RWPE2 (cell line): ENCODE measurements at regions not wholly inside any gene's neighbourhood (a gene's known extent, or its start where the extent isn't known, plus 50 kb on each side); places are given as distances from the start of the nearest gene placed in this dataset.

Source experiments
- ATAC-seq: fragments of 200-7000 bp; cut with Tn5 transposase; 3 replicates; pipeline ENCODE4 v1.9.1; 2021; ENCODE audit warnings: low read depth
- DNase-seq: peaks from one replicate; pipeline ENCODE4 v3.0.0-alpha.2; 2020; ENCODE audit warnings: low spot score
- H3K27ac ChIP-seq: fragments of 450-650 bp; 2 replicates; pipeline ENCODE4 v1.5.1; 2017; ENCODE audit warnings: mild to moderate bottlenecking; ENCODE audit not compliant: poor library complexity, severe bottlenecking
- H3K27me3 ChIP-seq: fragments of 250-450 bp; sonication (Bioruptor Pico); 2 replicates; pipeline ENCODE4 v1.5.1; 2021; ENCODE audit warnings: mild to moderate bottlenecking, moderate library complexity; ENCODE audit not compliant: insufficient read depth, poor library complexity, severe bottlenecking
- H3K36me3 ChIP-seq: fragments of 250-450 bp; sonication (Bioruptor Pico); 2 replicates; pipeline ENCODE4 v1.5.1; 2020; ENCODE audit warnings: low read depth, mild to moderate bottlenecking, moderate library complexity
- H3K4me1 ChIP-seq: fragments of 250-450 bp; sonication (Bioruptor Pico); 2 replicates; pipeline ENCODE4 v1.5.1; 2021; ENCODE audit warnings: mild to moderate bottlenecking, moderate library complexity; ENCODE audit not compliant: insufficient read depth, poor library complexity, severe bottlenecking
- H3K4me3 ChIP-seq: fragments of 250-450 bp; sonication (Bioruptor Pico); 2 replicates; pipeline ENCODE4 v1.5.1; 2021; ENCODE audit warnings: mild to moderate bottlenecking, moderate library complexity; ENCODE audit not compliant: severe bottlenecking
- H3K9me3 ChIP-seq: fragments of 250-450 bp; sonication (Bioruptor Pico); 2 replicates; pipeline ENCODE4 v1.5.1; 2021; ENCODE audit warnings: mild to moderate bottlenecking, moderate library complexity; ENCODE audit not compliant: severe bottlenecking
- CTCF ChIP-seq: fragments of 450-650 bp; IDR thresholded peaks from one replicate; pipeline ENCODE4 v1.5.1; 2017; ENCODE audit warnings: mild to moderate bottlenecking, moderate library complexity; ENCODE audit not compliant: poor library complexity, severe bottlenecking

- TF ChIP-seq CTCF = no peak
- Histone ChIP-seq H3K4me1 (no peaks in the 10 kb centered on the region), H3K9me3 (no peaks in the 10 kb centered on the region)
Measured at GRCh38 chr2:140061240-140061639, 1281.0 kb upstream of the NXPH2 start.

GRCh38 chr2:140057928-140058327 lies 1277.7 kb upstream of the NXPH2 start:
- H3K4me3 ChIP-seq = no peak overlapping the region
- no peaks in the 10 kb centered on the region for H3K4me1 ChIP-seq
- no peaks in the 10 kb centered on the region for H3K36me3 ChIP-seq
- H3K9me3 ChIP-seq = no peaks in the 10 kb centered on the region
- no peak overlapping the region for H3K27ac ChIP-seq
- no peak for DNase-seq
- ATAC-seq = no peak
- H3K27me3 ChIP-seq = peaks cover 3% of the 10 kb centered on the region
- TF ChIP-seq CTCF = no peak

More at GRCh38 chr2:140061240-140061639, 1281.0 kb upstream of the NXPH2 start:
- Histone ChIP-seq H3K36me3 (no peaks in the 10 kb centered on the region), H3K27ac (no peak overlapping the region), H3K4me3 (no peak overlapping the region), H3K27me3 (peaks cover 3% of the 10 kb centered on the region)
- ATAC-seq (no peak), DNase-seq (no peak)

GRCh38 chr2:140041811-140042210 lies 1261.6 kb upstream of the NXPH2 start:
- no peak for TF ChIP-seq CTCF
- Histone ChIP-seq H3K27me3 (no peaks in the 10 kb centered on the region), H3K27ac (no peak overlapping the region), H3K4me3 (no peak overlapping the region), H3K9me3 (no peaks in the 10 kb centered on the region), H3K4me1 (no peaks in the 10 kb centered on the region), H3K36me3 (no peaks in the 10 kb centered on the region)
- DNase-seq = no peak
- no peak for ATAC-seq

- Histone ChIP-seq H3K4me1 (no peaks in the 10 kb centered on the region), H3K27me3 (no peaks in the 10 kb centered on the region), H3K4me3 (no peak overlapping the region), H3K9me3 (no peaks in the 10 kb centered on the region), H3K27ac (no peak overlapping the region), H3K36me3 (no peaks in the 10 kb centered on the region)
- no peak for ATAC-seq
- TF ChIP-seq CTCF = no peak
- DNase-seq = no peak
Measured at GRCh38 chr2:140041239-140041638, 1261.0 kb upstream of the NXPH2 start.

- Histone ChIP-seq H3K36me3 (no peaks in the 10 kb centered on the region), H3K4me3 (no peak overlapping the region), H3K27me3 (no peaks in the 10 kb centered on the region), H3K4me1 (no peaks in the 10 kb centered on the region), H3K27ac (no peak overlapping the region), H3K9me3 (no peaks in the 10 kb centered on the region)
- no peak for DNase-seq
- ATAC-seq = no peak
- no peak for TF ChIP-seq CTCF
Measured at GRCh38 chr2:140033638-140034037, 1253.4 kb upstream of the NXPH2 start.
